ENCODE measurements at regions not wholly inside any gene's neighbourhood (a gene's known extent, or its start where the extent isn't known, plus 50 kb on each side); places are given as distances from the start of the nearest gene placed in this dataset.

- TF ChIP-seq CTCF (IDR thresholded peaks at IDR 0.05; ENCODE audit: extremely low read depth in 1 of 2, insufficient read depth in 1 of 2, low read depth in 1 of 2, low read length in 2 of 2): no peak
- no peak for TF ChIP-seq EZH2 (IDR thresholded peaks at IDR 0.05; ENCODE audit: borderline replicate concordance, low read depth, low read length, severe bottlenecking)
- TF ChIP-seq POLR2A (IDR thresholded peaks at IDR 0.05; ENCODE audit: low read depth, low read length): no peak
- TF ChIP-seq POLR2AphosphoS5 (IDR thresholded peaks at IDR 0.05; ENCODE audit: insufficient read depth, low read depth, low read length): no peak
- no peak for TF ChIP-seq JUN (IDR thresholded peaks at IDR 0.05; ENCODE audit: borderline replicate concordance, insufficient read depth, insufficient read length, low read depth)
- no peak for TF ChIP-seq MYC (IDR thresholded peaks at IDR 0.05; ENCODE audit: low read depth, low read length)
- TF ChIP-seq MAX (IDR thresholded peaks at IDR 0.05; ENCODE audit: insufficient read depth, insufficient read length): no peak
- no peak for TF ChIP-seq FOS (IDR thresholded peaks at IDR 0.05; ENCODE audit: borderline replicate concordance, insufficient read depth, low read length)
- no peak for TF ChIP-seq GATA2 (IDR thresholded peaks at IDR 0.05; ENCODE audit: insufficient read depth, insufficient read length, low read depth, low read length)
Observed at GRCh38 chr5:155116456-155117251, 103.1 kb downstream of the KIF4B start.

Measured in endothelial cell of umbilical vein (primary cell).